Renal cortical epithelial cell (primary cell): ENCODE measurements at regions not wholly inside any gene's neighbourhood (a gene's known extent, or its start where the extent isn't known, plus 50 kb on each side); places are given as distances from the start of the nearest gene placed in this dataset.

Source experiments
- DNase-seq: peaks from one replicate; pipeline ENCODE4 v3.0.0-alpha.2; 2011; ENCODE audit warnings: low read depth

GRCh38 chr16:5488581-5488980 lies 391.0 kb upstream of the EEF2KMT start:
- DNase-seq: no peak

DNA sequence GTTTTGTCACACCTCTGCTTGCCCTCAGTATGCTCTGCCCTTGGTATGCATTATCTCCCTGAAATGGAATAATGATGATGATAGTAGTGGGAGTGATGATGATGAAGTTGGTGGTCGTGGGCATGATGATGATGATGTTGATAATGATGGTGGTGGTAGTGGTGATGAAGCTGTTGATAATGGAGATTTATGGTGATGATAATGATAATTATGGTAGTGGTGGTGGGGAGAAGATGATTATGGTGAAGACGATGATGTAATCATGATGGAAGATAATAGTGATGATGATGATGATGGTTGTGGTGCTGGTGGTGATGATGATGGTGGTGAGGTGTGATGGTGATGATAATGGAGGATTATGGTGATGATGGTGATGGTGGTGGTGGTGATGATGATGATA lies 390.1 kb upstream of the EEF2KMT start:
- DNase-seq: no peak

- no peak for DNase-seq
Observed at GRCh38 chr16:5482256-5482655, 384.7 kb upstream of the EEF2KMT start.

DNA sequence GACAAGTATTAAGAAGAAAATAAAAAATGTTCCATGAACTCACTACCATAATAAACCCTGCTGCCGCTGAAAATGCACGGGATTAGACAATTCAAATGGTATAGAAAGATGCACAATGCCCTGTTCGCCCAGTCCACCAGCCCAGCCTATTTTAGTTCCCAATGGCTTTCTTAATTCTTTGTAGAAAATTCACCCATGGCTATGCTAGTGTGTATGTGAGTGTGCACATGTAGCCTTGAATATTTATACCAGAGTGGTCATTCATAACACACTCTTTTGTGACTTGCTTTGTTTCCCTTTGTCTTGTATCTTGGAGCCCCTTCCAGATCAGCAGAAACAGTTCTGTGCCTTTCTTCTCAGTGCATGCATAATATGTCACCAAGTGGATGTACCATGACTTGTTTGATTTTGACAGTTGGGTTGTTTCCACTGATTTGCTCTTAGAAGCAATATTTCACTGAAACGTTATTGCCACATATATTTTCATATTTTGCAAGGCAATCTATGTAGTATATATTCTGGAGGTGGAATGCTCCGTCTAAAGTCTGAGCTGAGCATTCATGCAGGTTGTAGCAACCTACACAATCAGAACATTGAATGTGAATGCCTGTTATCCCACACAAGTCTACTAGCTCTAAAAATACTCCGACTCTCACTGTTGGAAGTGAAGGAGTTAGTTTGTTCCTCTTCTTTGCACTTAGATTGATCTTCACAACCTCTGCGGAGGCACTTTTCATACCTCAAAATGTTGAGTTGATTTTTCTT lies 383.0 kb upstream of the EEF2KMT start:
- DNase-seq: no peak

DNA sequence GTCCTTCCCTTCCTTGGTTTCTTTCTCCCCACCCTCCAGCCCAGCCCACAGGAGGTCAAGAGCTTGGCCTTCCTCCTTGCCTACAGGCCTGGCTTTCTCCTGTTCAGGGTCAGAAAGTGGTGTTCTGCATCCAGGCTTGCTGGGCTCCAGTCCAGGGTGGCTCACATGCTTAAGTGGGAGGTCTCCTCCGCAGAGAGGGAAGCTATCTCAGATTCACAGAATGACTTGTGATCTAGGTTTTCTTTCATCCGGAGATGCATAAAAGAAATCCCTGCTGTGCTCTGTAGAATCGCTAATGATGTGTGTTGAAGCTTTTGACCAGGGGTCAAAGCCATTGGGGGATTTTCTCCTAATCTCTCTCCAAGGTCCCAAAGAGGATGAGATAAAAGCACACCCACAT lies 382.3 kb upstream of the EEF2KMT start:
- DNase-seq: no peak

DNA sequence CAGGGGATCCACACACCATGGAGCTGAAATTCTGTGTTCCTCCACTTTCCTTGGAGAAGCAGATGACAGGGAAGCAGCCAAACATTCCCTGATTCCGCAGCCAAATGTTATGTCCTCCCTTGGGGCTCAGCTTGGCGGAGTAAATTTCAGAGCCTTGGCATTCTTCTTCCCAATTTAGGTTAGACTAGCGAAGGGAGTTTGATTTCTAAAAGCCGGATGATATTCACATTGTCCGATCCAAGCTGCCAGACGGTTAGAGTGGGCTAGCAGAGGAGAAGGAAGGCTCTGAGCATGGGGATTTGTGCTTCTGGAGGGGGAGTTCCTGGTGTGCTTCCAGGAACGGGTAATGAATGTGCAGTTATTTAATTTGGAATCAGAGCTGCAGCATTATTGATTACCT lies 380.4 kb upstream of the EEF2KMT start:
- DNase-seq: no peak

DNA sequence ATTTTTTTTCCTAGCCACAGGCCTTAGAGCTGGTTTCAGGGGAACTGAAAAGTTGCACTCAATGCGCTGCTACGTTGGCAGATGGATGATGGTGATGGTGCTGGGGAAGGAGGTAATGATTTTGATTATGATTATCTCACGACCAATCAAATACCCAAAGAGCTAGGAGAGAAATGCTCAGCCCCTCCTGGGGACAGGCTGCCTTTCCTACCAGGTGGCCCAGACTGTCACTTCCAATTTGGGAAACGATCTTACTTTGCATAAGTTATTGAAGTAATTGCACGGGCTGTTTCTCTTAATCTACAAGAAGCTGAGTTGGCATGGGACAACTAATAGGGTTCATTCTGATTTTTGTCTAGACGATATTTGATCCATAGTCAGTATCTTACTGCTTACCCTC lies 379.7 kb upstream of the EEF2KMT start:
- DNase-seq: no peak

DNA sequence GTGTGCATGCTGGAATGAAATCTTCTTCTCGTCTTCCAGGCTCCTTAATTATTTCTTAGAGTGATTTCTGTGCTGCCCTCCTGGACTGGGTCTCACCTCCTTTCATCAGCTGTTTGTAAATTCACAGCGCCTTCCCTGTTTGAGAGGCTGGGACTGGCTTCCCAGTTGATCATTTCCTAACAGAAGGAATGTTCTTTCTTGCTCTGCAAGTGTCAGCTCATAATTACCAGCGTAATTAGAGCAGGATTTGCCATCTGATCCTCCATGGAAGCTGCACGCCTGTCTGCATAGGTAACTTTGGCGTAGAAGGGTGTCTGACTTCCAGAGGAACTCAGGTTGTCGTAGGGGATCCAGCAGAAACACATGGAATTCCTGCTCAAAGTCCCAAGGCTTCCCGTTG lies 375.0 kb upstream of the EEF2KMT start:
- DNase-seq: no peak

- DNase-seq: no peak
Observed at GRCh38 chr16:5468488-5468887, 370.9 kb upstream of the EEF2KMT start.

DNA sequence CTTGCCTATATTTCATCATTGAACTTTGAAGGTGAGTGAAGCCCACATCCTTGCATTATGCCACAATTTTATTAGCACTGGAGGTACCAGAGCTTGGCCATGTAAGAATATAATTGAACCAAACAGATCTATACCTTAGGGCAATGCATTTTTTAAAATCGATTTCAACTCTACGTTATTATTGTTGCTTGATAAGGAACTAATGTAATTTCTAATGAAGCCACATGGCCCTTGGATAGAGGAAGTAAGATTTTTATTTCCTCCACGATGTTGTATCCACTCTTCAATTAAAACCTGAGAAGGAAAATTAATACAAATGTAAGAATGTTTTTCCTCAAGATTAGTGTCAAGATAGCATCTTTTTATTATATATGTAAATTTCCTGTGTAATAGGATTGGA lies 370.0 kb upstream of the EEF2KMT start:
- DNase-seq: no peak

- DNase-seq: no peak
Observed at GRCh38 chr16:5466551-5466950, 369.0 kb upstream of the EEF2KMT start.

DNA sequence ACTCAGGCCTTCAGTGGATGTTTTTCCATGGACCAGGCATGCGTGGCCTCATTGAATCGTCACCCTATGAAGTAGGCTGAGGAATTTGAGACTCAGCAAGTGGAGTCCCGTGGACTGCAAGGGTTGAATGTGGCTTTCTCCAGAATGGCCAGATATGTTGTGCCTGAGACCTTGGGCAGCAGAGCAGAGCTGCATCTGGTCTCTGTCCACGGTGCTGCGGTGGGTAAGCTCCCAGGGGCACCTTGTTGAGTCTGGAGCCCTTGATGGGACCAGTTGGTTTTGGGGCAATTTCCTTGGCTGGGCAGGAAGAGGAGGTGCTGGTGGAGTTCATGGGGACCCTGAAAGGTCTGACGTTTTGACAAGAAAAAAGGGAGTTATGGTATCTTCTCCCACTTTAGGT lies 368.1 kb upstream of the EEF2KMT start:
- DNase-seq: no peak

DNA sequence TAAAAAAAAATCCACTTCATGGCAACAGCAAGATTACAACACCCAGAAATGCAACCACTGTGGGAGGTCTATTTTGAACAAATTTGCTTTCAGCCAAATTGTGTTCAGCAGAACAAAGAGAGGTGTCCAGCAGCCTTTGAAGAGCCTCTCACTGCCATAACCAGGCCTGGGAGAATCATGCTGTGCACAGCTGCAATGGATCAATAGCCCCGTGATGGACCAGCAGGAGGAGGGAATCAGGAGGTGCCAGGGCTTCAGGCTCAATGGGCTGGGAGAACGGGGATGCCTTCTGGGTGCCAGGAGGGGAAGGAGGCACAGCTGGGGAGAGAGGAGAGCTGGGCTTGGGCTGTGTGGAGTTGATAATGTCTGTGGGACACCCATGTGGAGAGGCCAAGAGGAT lies 366.2 kb upstream of the EEF2KMT start:
- no peak for DNase-seq

GRCh38 chr16:5461574-5461973 lies 364.0 kb upstream of the EEF2KMT start:
- DNase-seq: no peak

DNA sequence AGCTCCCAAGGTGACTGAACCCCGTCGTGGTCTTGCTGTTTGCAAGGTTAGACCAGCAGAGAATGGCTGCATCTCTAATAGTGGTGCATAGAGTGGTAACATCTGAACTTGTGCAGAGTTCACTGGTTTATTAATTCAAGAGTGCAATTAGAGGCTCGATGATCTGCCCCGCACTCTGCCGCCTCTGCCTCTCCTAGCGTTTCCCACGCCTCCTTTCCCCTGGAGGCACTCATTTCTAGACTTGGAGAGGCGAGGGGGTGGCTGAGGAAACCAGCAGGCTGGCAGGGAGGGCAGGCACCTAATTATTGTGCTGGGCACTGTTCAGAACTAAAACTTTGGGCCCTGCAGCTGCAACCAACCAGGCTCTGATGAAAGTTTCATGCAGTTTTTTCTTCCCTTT lies 363.5 kb upstream of the EEF2KMT start:
- DNase-seq: no peak

DNA sequence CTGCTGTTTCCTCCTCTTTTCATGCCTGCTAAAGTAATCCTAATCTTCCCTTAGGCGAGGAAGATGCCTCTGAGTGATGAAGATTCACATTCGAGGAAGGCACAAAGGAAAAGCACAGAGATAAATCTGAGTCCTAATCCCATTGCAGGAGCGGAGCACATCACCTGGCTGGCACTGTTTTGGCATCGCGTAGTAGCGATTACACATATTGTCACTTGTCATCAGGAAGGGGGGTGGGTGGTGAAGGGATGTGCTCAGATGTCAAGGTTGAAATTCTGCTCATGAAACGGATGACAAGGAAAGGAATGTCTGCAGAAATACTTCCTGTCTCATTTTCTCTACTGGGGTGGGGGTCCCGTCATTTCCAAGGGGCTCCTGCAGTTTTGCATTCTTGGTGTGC lies 363.1 kb upstream of the EEF2KMT start:
- DNase-seq: no peak

DNA sequence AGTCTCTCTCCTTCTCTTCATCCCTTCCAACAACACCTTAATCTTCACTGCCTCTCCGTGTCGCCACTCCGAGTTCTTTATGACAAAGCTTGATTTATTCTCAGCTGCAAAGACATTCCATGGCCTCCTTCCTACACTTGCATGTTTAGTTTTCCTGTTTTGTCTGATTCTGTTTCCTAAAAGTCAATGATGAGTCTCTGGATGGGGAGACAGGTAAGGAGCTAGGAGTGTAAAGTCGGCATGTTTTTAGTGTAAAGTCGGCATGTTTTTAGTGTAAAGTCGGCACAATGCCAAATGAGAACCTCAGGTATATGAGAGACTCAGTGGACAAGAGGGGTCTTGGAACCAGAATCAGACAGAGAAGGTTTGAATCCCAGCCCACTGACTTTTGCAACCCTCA lies 362.3 kb upstream of the EEF2KMT start:
- no peak for DNase-seq

DNA sequence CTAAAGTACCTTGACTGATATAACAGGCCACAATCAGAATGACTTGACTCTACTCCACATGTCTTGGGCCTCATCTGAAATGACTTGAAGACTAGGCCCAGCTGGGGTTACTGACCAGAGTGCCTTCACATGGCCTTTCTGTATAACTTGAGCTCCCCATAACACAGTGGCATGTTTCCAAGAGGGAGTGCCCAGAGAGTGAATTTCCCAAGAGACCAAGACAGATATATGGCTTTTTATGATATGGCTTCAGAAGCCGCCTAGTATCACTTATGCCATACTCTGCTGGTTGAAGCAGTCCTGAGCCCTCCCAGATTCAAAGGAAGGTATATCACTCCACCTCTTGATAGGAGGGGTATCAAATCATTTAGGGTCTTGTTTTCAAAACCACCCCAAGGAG lies 357.5 kb upstream of the EEF2KMT start:
- no peak for DNase-seq

GRCh38 chr16:5454349-5454748 lies 356.8 kb upstream of the EEF2KMT start:
- DNase-seq: no peak

DNA sequence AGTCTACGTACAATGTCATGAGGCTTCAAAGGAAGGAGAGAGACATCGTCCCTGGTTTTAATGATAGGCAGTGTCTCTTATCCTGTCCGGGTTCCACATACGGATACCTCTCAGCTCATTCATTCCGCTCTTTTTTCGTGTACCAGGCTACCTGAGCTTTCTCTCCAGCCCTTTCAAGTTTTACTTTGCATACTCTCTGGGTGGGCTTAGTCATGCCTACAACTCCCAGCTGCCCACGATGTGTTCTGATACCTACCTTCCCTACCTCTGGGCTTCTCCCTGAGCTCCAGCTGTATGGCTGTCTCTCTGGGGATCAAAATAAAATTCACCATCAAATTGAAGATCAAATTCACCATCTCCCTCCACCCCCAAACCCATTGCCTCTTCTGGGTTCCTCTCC lies 354.0 kb upstream of the EEF2KMT start:
- DNase-seq: no peak

GRCh38 chr16:5450409-5451104 lies 353.0 kb upstream of the EEF2KMT start:
- no peak for DNase-seq

GRCh38 chr16:5449901-5450300 lies 352.3 kb upstream of the EEF2KMT start:
- no peak for DNase-seq

DNA sequence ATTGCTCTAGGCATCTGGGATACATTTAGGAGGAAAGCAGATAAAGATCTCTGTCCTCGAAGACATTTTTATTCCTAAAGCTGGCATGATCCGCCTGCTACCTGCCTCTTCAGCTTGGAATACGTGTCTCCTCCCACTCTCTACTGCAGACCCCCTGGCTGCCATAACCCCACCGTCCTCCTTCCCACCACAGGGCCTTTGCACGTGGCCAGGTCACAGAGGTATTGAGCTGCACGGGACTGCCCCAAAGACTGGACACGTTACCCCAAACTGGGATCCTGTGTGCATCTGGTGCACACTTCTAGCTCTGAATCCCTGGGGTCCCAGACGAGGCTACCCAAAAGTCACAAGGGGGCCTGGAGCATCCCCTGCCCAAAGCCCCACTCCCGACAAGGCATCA lies 351.2 kb upstream of the EEF2KMT start:
- DNase-seq: no peak

GRCh38 chr16:5447734-5448133 lies 350.1 kb upstream of the EEF2KMT start:
- DNase-seq: no peak
